ENCODE measurements at regions not wholly inside any gene's neighbourhood (a gene's known extent, or its start where the extent isn't known, plus 50 kb on each side); places are given as distances from the start of the nearest gene placed in this dataset.

GRCh38 chr12:78696267-78696666, 168.3 kb upstream of the SYT1 start:
- no peak for DNase-seq (ENCODE audit: low read depth)

GRCh38 chr12:78697817-78698415, 166.7 kb upstream of the SYT1 start:
- DNase-seq (ENCODE audit: low read depth) = peak; percentile 15

- DNase-seq (ENCODE audit: low read depth) = peak; percentile 37
These were observed 165.8 kb upstream of the SYT1 start for GRCh38 chr12:78698747-78699146.

- no peak for DNase-seq (ENCODE audit: low read depth)
These were observed 164.0 kb upstream of the SYT1 start for GRCh38 chr12:78700565-78700964.

GRCh38 chr12:78703820-78704525, 160.6 kb upstream of the SYT1 start:
- peak; percentile 75 for DNase-seq (ENCODE audit: low read depth)

- DNase-seq (ENCODE audit: low read depth) = no peak
These were observed 152.6 kb upstream of the SYT1 start for GRCh38 chr12:78711954-78712353.

GRCh38 chr12:78712834-78713481, 151.6 kb upstream of the SYT1 start:
- no peak for DNase-seq (ENCODE audit: low read depth)

- no peak for DNase-seq (ENCODE audit: low read depth)
These were observed 144.9 kb upstream of the SYT1 start for GRCh38 chr12:78719721-78720120.

- DNase-seq (ENCODE audit: low read depth) = no peak
These were observed 142.7 kb upstream of the SYT1 start for GRCh38 chr12:78721906-78722305.

GRCh38 chr12:78725033-78725432, 139.5 kb upstream of the SYT1 start:
- DNase-seq (ENCODE audit: low read depth) = no peak

GRCh38 chr12:78725951-78726580, 138.5 kb upstream of the SYT1 start:
- DNase-seq (ENCODE audit: low read depth) = no peak

GRCh38 chr12:78726854-78727253, 137.7 kb upstream of the SYT1 start:
- no peak for DNase-seq (ENCODE audit: low read depth)

GRCh38 chr12:78732481-78732880, 132.1 kb upstream of the SYT1 start:
- no peak for DNase-seq (ENCODE audit: low read depth)

GRCh38 chr12:78739653-78740052, 124.9 kb upstream of the SYT1 start:
- DNase-seq (ENCODE audit: low read depth) = no peak

- no peak for DNase-seq (ENCODE audit: low read depth)
These were observed 118.6 kb upstream of the SYT1 start for GRCh38 chr12:78746001-78746400.

- no peak for DNase-seq (ENCODE audit: low read depth)
These were observed 111.5 kb upstream of the SYT1 start for GRCh38 chr12:78753058-78753457.

GRCh38 chr12:78756936-78757335, 107.6 kb upstream of the SYT1 start:
- no peak for DNase-seq (ENCODE audit: low read depth)

- DNase-seq (ENCODE audit: low read depth) = peak; percentile 60
These were observed 105.2 kb upstream of the SYT1 start for GRCh38 chr12:78759367-78759766.

- no peak for DNase-seq (ENCODE audit: low read depth)
These were observed 103.7 kb upstream of the SYT1 start for GRCh38 chr12:78760906-78761305.

- no peak for DNase-seq (ENCODE audit: low read depth)
These were observed 99.7 kb upstream of the SYT1 start for GRCh38 chr12:78764913-78765312.

GRCh38 chr12:78767264-78767981, 97.2 kb upstream of the SYT1 start:
- no peak for DNase-seq (ENCODE audit: low read depth)

GRCh38 chr12:78778339-78778738, 86.2 kb upstream of the SYT1 start:
- DNase-seq (ENCODE audit: low read depth) = no peak

All from RPMI7951 (cell line).